Neural cell (in vitro differentiated cells): ENCODE measurements at regions not wholly inside any gene's neighbourhood (a gene's known extent, or its start where the extent isn't known, plus 50 kb on each side); places are given as distances from the start of the nearest gene placed in this dataset.

ENCODE experiments used
- CTCF ChIP-seq: fragments of 450-650 bp; IDR thresholded peaks from 2 replicates; pipeline ENCODE4 v1.5.1; 2014; ENCODE audit warnings: antibody characterized with exemption, mild to moderate bottlenecking, moderate library complexity; ENCODE audit not compliant: poor library complexity, severe bottlenecking
- EP300 ChIP-seq: fragments of 450-650 bp; conservative IDR thresholded peaks from 2 replicates; pipeline ENCODE4 v1.6.1; 2014; ENCODE audit warnings: antibody characterized with exemption, mild to moderate bottlenecking, moderate library complexity; ENCODE audit not compliant: poor library complexity, severe bottlenecking
- MXI1 ChIP-seq: fragments of 450-650 bp; conservative IDR thresholded peaks from 2 replicates; pipeline ENCODE4 v1.6.1; 2014; ENCODE audit warnings: antibody characterized with exemption, mild to moderate bottlenecking; ENCODE audit not compliant: poor library complexity, severe bottlenecking
- POLR2AphosphoS5 ChIP-seq: IDR thresholded peaks from 2 replicates; pipeline ENCODE4 v1.6.1; 2012
- REST ChIP-seq: IDR thresholded peaks from 2 replicates; pipeline ENCODE4 v1.6.1; 2012; ENCODE audit warnings: borderline replicate concordance
- SMC3 ChIP-seq: fragments of 450-650 bp; conservative IDR thresholded peaks from 2 replicates; pipeline ENCODE4 v1.6.1; 2014; ENCODE audit warnings: antibody characterized with exemption, mild to moderate bottlenecking, moderate library complexity; ENCODE audit not compliant: poor library complexity

GRCh38 chr20:39890697-39891096 lies 798.3 kb downstream of the MAFB start:
- TF ChIP-seq CTCF, result no peak
- TF ChIP-seq POLR2AphosphoS5, result no peak
- TF ChIP-seq REST, result no peak
- TF ChIP-seq SMC3, result no peak
- TF ChIP-seq EP300, result no peak
- no peak for TF ChIP-seq MXI1
